Choroid plexus epithelial cell (primary cell): ENCODE measurements at regions not wholly inside any gene's neighbourhood (a gene's known extent, or its start where the extent isn't known, plus 50 kb on each side); places are given as distances from the start of the nearest gene placed in this dataset.
A peak's percentile ranks its signal among the peaks of the same experiment; 100 is the strongest.
"Not testable (repeated sequence)": the region's sequence is repeated elsewhere in the genome, so short reads cannot be mapped to it uniquely, and the experiment has no call there.

Experiments used
- DNase-seq: peaks from one replicate; pipeline ENCODE4 v3.0.0-alpha.2; 2010; ENCODE audit warnings: low read depth
- H3K4me3 ChIP-seq: 2 replicates; pipeline ENCODE4 v1.5.1; 2011; ENCODE audit warnings: low read depth, mild to moderate bottlenecking, control low read depth, low read length, moderate library complexity
- CTCF ChIP-seq: conservative IDR thresholded peaks from 2 replicates; pipeline ENCODE4 v1.5.1; 2011; ENCODE audit warnings: low read depth, mild to moderate bottlenecking, control low read depth, inconsistent platforms, low read length, moderate library complexity

- not testable (repeated sequence) for DNase-seq
- H3K4me3 ChIP-seq, result peak overlapping the region; percentile 64
Measured at GRCh38 chr7:66492405-66492804, 136.3 kb upstream of the KCTD7 start.

GRCh38 chr7:66493235-66494205, 135.2 kb upstream of the KCTD7 start:
- peak overlapping the region; percentile 64 for H3K4me3 ChIP-seq
- peak; percentile 98 for DNase-seq
- peak; percentile 33 for TF ChIP-seq CTCF

GRCh38 chr7:66497346-66497745, 131.3 kb upstream of the KCTD7 start:
- DNase-seq, result no peak
- TF ChIP-seq CTCF, result no peak
- no peak overlapping the region for H3K4me3 ChIP-seq

GRCh38 chr7:66500087-66500486, 128.6 kb upstream of the KCTD7 start:
- no peak for DNase-seq
- H3K4me3 ChIP-seq, result no peak overlapping the region
- no peak for TF ChIP-seq CTCF

GRCh38 chr7:66502230-66503035, 126.2 kb upstream of the KCTD7 start:
- no peak for DNase-seq

GRCh38 chr7:66503036-66503370, 125.7 kb upstream of the KCTD7 start:
- TF ChIP-seq CTCF, result no peak
- H3K4me3 ChIP-seq, result no peak overlapping the region
- DNase-seq, result no peak

More at GRCh38 chr7:66502230-66503035, 126.2 kb upstream of the KCTD7 start:
- H3K4me3 ChIP-seq, result no peak overlapping the region
- TF ChIP-seq CTCF, result peak; percentile 33

GRCh38 chr7:66503551-66504031, 125.1 kb upstream of the KCTD7 start:
- no peak for DNase-seq
- H3K4me3 ChIP-seq, result no peak overlapping the region
- no peak for TF ChIP-seq CTCF
